Kidney epithelial cell (primary cell): ENCODE measurements at regions not wholly inside any gene's neighbourhood (a gene's known extent, or its start where the extent isn't known, plus 50 kb on each side); places are given as distances from the start of the nearest gene placed in this dataset.

Source experiments
- DNase-seq: peaks from one replicate; pipeline ENCODE4 v3.0.0-alpha.2; 2010; ENCODE audit warnings: low read depth
- H3K27me3 ChIP-seq: 2 replicates; pipeline ENCODE4 v1.6.0; 2011; ENCODE audit warnings: low read length; ENCODE audit not compliant: control insufficient read depth, insufficient read depth
- H3K36me3 ChIP-seq: 2 replicates; pipeline ENCODE4 v1.5.1; 2011; ENCODE audit warnings: low read length; ENCODE audit not compliant: control insufficient read depth, insufficient read depth
- H3K4me3 ChIP-seq: 2 replicates; pipeline ENCODE4 v1.5.1; 2011; ENCODE audit warnings: low read depth, mild to moderate bottlenecking, control low read depth, low read length
- TF ChIP-seq, protein P1 (sequence below): IDR thresholded peaks from 2 replicates; pipeline ENCODE4 v1.5.1; 2011; ENCODE audit warnings: mild to moderate bottlenecking, moderate library complexity, low read length, control low read depth, inconsistent platforms; ENCODE audit not compliant: insufficient read depth, poor library complexity, severe bottlenecking

DNA sequence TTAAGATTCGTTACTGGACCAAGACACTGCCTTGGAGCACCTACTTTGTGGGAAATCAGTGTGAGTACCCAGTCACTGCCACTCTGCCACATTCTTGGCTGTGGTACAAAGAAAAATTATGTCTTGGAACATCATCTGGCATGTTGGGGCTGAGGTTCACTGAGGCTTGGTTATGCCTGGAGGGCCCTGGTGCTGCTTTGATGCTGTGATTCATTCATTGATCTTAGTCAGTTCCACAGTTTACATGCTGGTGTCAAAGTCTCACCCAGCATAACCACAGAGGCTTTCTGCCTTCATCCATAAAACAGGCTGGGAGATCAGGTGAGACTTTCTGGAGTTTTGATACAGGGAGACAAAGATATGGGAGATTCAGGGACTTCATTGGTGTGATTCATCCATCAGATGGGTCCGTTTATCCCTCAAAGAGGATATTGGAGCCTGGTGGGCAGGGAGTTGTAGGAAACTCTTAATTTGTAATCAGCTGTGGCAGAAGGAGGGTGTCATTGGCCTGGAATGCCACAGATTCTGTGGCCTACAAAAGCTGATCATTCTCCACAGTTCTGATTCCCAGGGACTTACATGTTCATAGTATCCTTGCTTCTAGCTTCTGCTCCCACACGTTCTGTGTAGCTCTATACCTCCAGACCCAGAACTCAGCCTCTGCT is 322.5 kb downstream of the PMP22 start:
- Histone ChIP-seq H3K36me3 (no peaks in the 10 kb centered on the region), H3K27me3 (no peaks in the 10 kb centered on the region), H3K4me3 (no peak overlapping the region)
- TF ChIP-seq, protein P1, sequence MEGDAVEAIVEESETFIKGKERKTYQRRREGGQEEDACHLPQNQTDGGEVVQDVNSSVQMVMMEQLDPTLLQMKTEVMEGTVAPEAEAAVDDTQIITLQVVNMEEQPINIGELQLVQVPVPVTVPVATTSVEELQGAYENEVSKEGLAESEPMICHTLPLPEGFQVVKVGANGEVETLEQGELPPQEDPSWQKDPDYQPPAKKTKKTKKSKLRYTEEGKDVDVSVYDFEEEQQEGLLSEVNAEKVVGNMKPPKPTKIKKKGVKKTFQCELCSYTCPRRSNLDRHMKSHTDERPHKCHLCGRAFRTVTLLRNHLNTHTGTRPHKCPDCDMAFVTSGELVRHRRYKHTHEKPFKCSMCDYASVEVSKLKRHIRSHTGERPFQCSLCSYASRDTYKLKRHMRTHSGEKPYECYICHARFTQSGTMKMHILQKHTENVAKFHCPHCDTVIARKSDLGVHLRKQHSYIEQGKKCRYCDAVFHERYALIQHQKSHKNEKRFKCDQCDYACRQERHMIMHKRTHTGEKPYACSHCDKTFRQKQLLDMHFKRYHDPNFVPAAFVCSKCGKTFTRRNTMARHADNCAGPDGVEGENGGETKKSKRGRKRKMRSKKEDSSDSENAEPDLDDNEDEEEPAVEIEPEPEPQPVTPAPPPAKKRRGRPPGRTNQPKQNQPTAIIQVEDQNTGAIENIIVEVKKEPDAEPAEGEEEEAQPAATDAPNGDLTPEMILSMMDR = no peak
- no peak for DNase-seq

DNA sequence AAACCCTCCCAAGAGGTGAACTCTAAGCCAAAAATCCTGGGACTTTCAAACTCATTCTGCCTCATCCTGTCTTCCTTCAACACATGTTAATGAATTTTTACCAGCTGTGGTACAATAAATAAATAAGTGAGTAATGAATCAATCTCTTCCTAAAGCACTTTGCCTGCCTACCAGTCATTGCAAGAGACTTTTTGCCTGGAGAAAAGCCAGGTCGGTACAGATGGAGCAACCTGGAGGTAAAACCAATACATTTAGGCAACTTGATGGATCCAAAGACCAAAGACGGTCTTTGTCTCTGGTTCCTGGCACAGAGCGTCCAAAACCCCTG is 324.2 kb downstream of the PMP22 start:
- TF ChIP-seq, protein P1 = no peak
- Histone ChIP-seq H3K4me3 (no peak overlapping the region), H3K36me3 (no peaks in the 10 kb centered on the region), H3K27me3 (no peaks in the 10 kb centered on the region)
- DNase-seq = no peak

DNA sequence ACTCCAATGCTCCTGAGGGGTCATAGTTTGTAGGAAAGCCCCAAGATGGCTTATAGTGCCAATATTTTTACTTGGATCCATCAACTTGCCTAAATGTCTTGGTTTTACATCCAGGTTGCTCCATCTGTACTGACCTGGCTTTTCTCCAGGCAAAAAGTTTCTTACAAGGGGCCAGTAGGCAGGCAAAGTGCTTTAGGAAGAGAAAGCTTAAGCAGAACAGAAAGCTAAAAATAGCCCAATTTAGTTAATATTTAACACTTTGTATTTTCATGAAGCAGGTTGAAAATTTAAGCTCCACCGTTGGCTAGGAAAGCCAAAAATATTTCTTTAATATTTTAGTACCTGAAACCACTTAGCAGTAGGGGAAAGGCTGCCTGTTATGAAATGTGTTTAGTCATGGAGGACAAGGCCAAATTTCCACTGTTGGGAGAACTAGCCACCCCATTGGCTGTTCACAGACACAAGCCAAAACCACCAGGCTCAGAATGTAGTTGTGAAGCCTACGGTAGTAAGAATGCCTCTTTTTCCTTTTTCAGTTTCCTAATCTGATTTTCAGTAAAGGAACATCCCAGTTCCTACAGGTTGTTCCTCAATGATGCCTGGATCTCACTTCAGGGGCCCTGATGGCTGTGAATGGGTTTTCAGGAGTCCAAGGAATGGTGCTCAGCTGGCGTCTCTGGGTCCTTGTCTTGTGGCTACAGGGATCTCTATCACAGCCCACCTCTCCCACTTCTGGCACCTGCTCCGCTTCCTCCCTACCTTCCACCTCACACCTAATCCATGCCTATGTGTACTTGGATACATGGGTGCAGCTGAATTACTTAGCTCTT is 324.8 kb downstream of the PMP22 start:
- H3K27me3 ChIP-seq = no peaks in the 10 kb centered on the region
- TF ChIP-seq, protein P1 = no peak
- no peaks in the 10 kb centered on the region for H3K36me3 ChIP-seq
- H3K4me3 ChIP-seq = no peak overlapping the region
- DNase-seq = no peak

DNA sequence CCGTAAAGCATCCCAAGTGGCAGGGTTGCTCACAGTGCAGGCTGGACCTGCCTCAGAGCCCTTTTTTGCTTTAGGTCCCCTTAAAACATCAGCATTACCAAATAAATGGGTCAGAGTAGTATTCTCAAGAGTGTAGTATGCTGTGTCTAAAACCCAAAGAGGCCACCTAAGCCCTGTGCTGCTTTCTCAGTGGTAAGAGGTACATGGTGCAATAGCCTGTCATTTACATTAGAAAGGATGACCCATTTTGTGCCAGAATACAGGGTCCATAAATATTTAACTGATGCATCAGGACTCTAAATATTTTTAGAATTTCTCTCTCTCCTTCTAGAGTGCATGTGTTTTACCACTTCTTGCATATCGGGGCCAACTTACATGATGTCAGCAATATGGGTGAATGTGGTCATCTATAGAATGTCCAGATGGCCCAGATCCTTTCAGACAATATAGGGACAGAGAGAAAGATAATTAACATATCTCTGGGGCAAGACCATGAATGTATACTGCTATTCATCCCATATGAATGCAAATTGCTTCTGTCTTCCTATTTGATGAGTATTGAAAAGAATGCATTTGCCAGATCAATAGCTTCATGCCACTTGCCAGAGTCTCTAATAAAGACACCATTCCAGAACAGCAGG is 329.2 kb downstream of the PMP22 start:
- no peaks in the 10 kb centered on the region for H3K36me3 ChIP-seq
- H3K27me3 ChIP-seq = no peaks in the 10 kb centered on the region
- DNase-seq = no peak
- no peak overlapping the region for H3K4me3 ChIP-seq
- TF ChIP-seq, protein P1 = no peak

DNA sequence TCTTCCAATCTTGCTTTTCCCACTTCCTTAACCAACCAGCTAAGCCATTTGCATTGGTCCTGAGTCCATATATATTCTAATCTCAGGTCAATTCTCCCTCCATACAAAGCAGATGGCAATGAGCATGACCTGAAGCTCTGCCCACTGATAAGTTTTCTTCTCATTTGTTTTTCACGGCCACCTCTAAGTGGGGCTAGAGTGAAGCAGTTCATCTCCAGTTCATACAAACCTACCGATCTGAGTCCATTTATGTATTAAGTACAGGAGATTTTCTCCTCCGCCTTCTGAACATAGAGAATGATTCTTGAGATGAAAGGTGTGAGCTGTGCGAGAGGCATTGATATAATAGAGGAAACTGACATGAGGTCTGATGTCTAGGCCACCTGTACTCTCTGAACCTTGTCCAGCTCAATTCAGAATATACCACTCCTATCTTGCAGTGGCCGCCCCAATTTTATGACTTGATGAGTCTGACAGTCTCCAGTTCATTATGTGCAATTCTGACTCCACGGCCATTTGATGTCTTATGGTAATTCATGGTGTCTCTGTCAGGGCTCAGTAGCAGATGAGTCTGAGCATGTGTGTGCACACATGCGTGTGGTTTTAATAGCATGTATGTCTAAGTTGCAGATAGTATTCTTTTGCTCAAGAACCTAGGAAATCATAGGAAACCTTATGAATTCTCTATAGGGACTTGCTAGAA is 329.8 kb downstream of the PMP22 start:
- no peak for DNase-seq
- Histone ChIP-seq H3K27me3 (no peaks in the 10 kb centered on the region), H3K36me3 (no peaks in the 10 kb centered on the region), H3K4me3 (no peak overlapping the region)
- TF ChIP-seq, protein P1 = no peak
